ENCODE measurements at regions not wholly inside any gene's neighbourhood (a gene's known extent, or its start where the extent isn't known, plus 50 kb on each side); places are given as distances from the start of the nearest gene placed in this dataset.
"Not testable (repeated sequence)": the region's sequence is repeated elsewhere in the genome, so short reads cannot be mapped to it uniquely, and the experiment has no call there.

DNA sequence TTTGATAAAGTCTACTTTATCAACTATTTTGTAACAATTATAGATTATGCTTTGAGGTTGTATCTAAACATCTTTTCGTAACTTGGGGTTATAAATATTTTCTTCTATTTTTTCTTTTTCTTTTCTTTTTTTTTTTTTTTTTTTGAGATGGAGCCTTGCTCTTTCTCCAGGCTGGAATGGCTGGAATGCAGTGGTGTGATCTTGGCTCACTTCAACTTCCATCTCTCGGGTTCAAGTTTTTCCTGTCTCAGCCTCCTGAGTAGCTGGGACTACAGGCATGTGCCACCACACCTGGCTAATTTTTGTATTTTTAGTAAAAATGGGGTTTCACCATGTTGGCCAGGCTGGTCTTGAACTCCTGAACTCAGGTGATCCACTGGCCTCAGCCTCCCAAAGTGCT is 108.8 kb downstream of the CDC14C start:
- no CpG with 5 or more reads among the region's 2 CpGs for WGBS, 2 donors (ENCODE audit: extremely low coverage in 2 of 2, insufficient read length in 2 of 2, insufficient replicate concordance in 1 of 2)
- not testable (repeated sequence) for H2BK12ac ChIP-seq (ENCODE audit: low read length); H3K27me3 ChIP-seq (ENCODE audit: control insufficient read depth in 3 of 3, insufficient read depth in 3 of 3, low read depth in 1 of 3, low read length in 3 of 3)

DNA sequence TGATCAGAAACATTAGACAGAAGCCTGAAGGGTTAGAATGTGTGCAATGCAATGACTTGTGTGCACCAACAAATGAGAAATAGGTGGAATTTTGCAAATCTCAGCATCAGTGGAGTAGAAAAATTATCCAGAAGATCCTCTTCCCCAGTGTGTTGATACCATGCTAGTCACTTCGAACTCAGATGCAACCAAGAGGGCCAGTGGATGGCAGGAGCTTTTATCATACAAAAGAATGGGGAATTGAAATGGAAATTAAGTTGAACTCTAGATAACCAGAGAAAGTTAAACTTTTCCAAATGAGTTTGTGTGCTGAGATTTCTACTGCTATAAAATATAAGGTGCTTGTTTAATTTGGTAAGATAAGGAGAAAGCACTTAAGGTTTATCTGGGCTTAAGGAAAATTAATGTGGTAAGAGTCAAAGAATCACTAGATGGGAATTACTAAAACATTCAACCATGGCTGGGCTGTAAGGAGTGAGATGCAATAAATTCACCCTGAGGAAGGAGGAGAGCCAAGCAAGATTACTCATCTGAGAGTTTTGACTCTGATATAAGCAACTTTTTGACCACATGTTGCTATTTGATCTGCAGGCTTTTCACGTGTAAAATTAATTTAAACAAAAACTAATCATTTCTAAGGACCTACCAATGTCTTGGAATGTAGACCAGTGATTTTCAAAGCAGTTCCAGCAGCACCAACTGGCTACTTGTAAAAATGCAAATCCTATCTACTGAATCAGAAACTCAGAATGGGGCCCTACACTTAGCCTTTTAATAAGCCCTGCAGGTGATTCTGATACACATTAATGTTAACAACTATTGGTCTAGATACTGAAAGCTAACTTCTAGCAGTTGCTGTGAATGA is 113.2 kb downstream of the CDC14C start:
- DNase-seq (ENCODE audit: low spot score) = no peak
- peaks cover 0 to 16% of the 10 kb centered on the region in 2 donors for H3K4me1 ChIP-seq (ENCODE audit: control insufficient read depth in 2 of 2, insufficient read depth in 1 of 2, low read depth in 1 of 2, low read length in 2 of 2)
- no peaks in the 10 kb centered on the region for H3K79me1 ChIP-seq (ENCODE audit: low read depth, low read length)
- no peak overlapping the region for H3K18ac ChIP-seq (ENCODE audit: low read length)
- no peak overlapping the region for H3K9ac ChIP-seq (ENCODE audit: low read depth, low read length, poor library complexity)
- H4K91ac ChIP-seq (ENCODE audit: low read depth, low read length, poor library complexity) = no peak overlapping the region
- H2BK12ac ChIP-seq (ENCODE audit: low read length) = no peak overlapping the region
- peak overlapping the region; percentile 55 for H2AFZ ChIP-seq (ENCODE audit: low read length)
- no CpG with 5 or more reads among the region's 2 CpGs for WGBS, 2 donors (ENCODE audit: extremely low coverage in 2 of 2, insufficient read length in 2 of 2, insufficient replicate concordance in 1 of 2)
- H3K9me3 ChIP-seq (replicated peaks in 1 of 2; ENCODE audit: control insufficient read depth in 2 of 2, insufficient read depth in 1 of 2, low read depth in 1 of 2, low read length in 2 of 2) = no peaks in the 10 kb centered on the region
- H2BK5ac ChIP-seq (ENCODE audit: low read length) = no peak overlapping the region
- H3K23ac ChIP-seq (ENCODE audit: low read depth, low read length, poor library complexity) = no peak overlapping the region
- no peaks in the 10 kb centered on the region for H3K27me3 ChIP-seq (ENCODE audit: control insufficient read depth in 3 of 3, insufficient read depth in 3 of 3, low read depth in 1 of 3, low read length in 3 of 3)
- no peak overlapping the region for H4K8ac ChIP-seq (ENCODE audit: low read depth, low read length)
- H3K4me2 ChIP-seq (ENCODE audit: insufficient read depth, low read length, poor library complexity, severe bottlenecking) = no peak overlapping the region
- no peak overlapping the region for H2BK120ac ChIP-seq (ENCODE audit: low read depth, low read length)
- no peak overlapping the region for H3K4ac ChIP-seq (ENCODE audit: low read length)
- no peak overlapping the region for H2AK5ac ChIP-seq (ENCODE audit: low read depth, low read length)
- H2BK15ac ChIP-seq (ENCODE audit: low read length) = no peak overlapping the region
- no peaks in the 10 kb centered on the region for H3K36me3 ChIP-seq (replicated peaks in 1 of 2; ENCODE audit: control insufficient read depth in 2 of 2, insufficient read depth in 2 of 2, low read length in 2 of 2)
- no peak overlapping the region for H3K4me3 ChIP-seq (ENCODE audit: low read length in 2 of 2)
- no peak overlapping the region for H3K27ac ChIP-seq (replicated peaks; ENCODE audit: low read length)
- H3K14ac ChIP-seq (ENCODE audit: low read length) = no peak overlapping the region

More for the DNA sequence above, 108.8 kb downstream of the CDC14C start:
- not testable (repeated sequence) for H3K4me3 ChIP-seq (ENCODE audit: low read length in 2 of 2); H2BK5ac ChIP-seq (ENCODE audit: low read length); H3K9me3 ChIP-seq (replicated peaks in 1 of 2; ENCODE audit: control insufficient read depth in 2 of 2, insufficient read depth in 1 of 2, low read depth in 1 of 2, low read length in 2 of 2); H3K18ac ChIP-seq (ENCODE audit: low read length); H4K8ac ChIP-seq (ENCODE audit: low read depth, low read length); H2BK120ac ChIP-seq (ENCODE audit: low read depth, low read length); H2AK5ac ChIP-seq (ENCODE audit: low read depth, low read length); H3K36me3 ChIP-seq (replicated peaks in 1 of 2; ENCODE audit: control insufficient read depth in 2 of 2, insufficient read depth in 2 of 2, low read length in 2 of 2); H3K14ac ChIP-seq (ENCODE audit: low read length); H3K9ac ChIP-seq (ENCODE audit: low read depth, low read length, poor library complexity); H4K91ac ChIP-seq (ENCODE audit: low read depth, low read length, poor library complexity); H3K4me2 ChIP-seq (ENCODE audit: insufficient read depth, low read length, poor library complexity, severe bottlenecking); H3K79me1 ChIP-seq (ENCODE audit: low read depth, low read length); H2BK15ac ChIP-seq (ENCODE audit: low read length); DNase-seq (ENCODE audit: low spot score); H3K27ac ChIP-seq (replicated peaks; ENCODE audit: low read length); H2AFZ ChIP-seq (ENCODE audit: low read length); H3K4ac ChIP-seq (ENCODE audit: low read length); H3K23ac ChIP-seq (ENCODE audit: low read depth, low read length, poor library complexity)
- H3K4me1 ChIP-seq (ENCODE audit: control insufficient read depth in 2 of 2, insufficient read depth in 1 of 2, low read depth in 1 of 2, low read length in 2 of 2) = peaks cover 0 to 12% of the 10 kb centered on the region in 2 donors

DNA sequence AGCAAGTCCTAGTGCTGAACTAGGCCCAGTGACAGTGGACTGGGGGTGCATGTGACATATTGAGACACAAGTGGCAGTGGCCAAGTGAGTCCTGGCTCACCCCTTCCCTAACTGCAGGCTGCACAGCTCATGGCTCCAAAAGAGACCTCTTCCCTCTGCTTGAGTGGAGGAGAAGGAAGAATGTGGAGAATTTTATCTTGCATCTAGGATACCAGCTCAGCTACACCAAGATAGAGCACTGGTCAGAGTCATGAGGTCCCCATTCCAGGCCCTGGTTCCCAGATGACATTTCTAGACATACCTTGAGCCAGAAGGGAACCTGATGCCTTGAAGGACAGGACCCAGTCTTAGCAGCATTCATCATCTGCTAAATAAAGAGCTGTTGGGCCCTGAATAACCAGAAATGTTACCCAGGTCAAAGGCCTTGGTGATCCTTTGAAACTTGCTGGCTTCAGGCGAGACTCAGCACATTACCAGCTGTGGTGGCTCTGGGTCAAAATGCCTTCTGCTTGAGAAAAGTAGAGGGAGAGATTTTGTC is 114.5 kb downstream of the CDC14C start:
- Histone ChIP-seq H3K18ac (ENCODE audit: low read length) (no peak overlapping the region), H3K79me1 (ENCODE audit: low read depth, low read length) (no peaks in the 10 kb centered on the region), H2BK12ac (ENCODE audit: low read length) (no peak overlapping the region), H3K27me3 (ENCODE audit: control insufficient read depth in 3 of 3, insufficient read depth in 3 of 3, low read depth in 1 of 3, low read length in 3 of 3) (no peaks in the 10 kb centered on the region), H3K4me1 (ENCODE audit: control insufficient read depth in 2 of 2, insufficient read depth in 1 of 2, low read depth in 1 of 2, low read length in 2 of 2) (peaks cover 0 to 16% of the 10 kb centered on the region in 2 donors), H3K23ac (ENCODE audit: low read depth, low read length, poor library complexity) (no peak overlapping the region), H4K91ac (ENCODE audit: low read depth, low read length, poor library complexity) (no peak overlapping the region), H2BK120ac (ENCODE audit: low read depth, low read length) (no peak overlapping the region), H3K9ac (ENCODE audit: low read depth, low read length, poor library complexity) (no peak overlapping the region), H2AFZ (ENCODE audit: low read length) (peak overlapping the region; percentile 64), H3K4me2 (ENCODE audit: insufficient read depth, low read length, poor library complexity, severe bottlenecking) (no peak overlapping the region), H3K27ac (replicated peaks; ENCODE audit: low read length) (no peak overlapping the region), H2BK15ac (ENCODE audit: low read length) (no peak overlapping the region), H2AK5ac (ENCODE audit: low read depth, low read length) (no peak overlapping the region), H3K4me3 (ENCODE audit: low read length in 2 of 2) (no peak overlapping the region), H3K14ac (ENCODE audit: low read length) (no peak overlapping the region), H3K36me3 (replicated peaks in 1 of 2; ENCODE audit: control insufficient read depth in 2 of 2, insufficient read depth in 2 of 2, low read length in 2 of 2) (no peaks in the 10 kb centered on the region), H3K4ac (ENCODE audit: low read length) (no peak overlapping the region), H2BK5ac (ENCODE audit: low read length) (no peak overlapping the region), H4K8ac (ENCODE audit: low read depth, low read length) (no peak overlapping the region), H3K9me3 (replicated peaks in 1 of 2; ENCODE audit: control insufficient read depth in 2 of 2, insufficient read depth in 1 of 2, low read depth in 1 of 2, low read length in 2 of 2) (no peaks in the 10 kb centered on the region)
- no peak for DNase-seq (ENCODE audit: low spot score)
- no CpG with 5 or more reads among the region's 1 CpG for WGBS, 2 donors (ENCODE audit: extremely low coverage in 2 of 2, insufficient read length in 2 of 2, insufficient replicate concordance in 1 of 2)

DNA sequence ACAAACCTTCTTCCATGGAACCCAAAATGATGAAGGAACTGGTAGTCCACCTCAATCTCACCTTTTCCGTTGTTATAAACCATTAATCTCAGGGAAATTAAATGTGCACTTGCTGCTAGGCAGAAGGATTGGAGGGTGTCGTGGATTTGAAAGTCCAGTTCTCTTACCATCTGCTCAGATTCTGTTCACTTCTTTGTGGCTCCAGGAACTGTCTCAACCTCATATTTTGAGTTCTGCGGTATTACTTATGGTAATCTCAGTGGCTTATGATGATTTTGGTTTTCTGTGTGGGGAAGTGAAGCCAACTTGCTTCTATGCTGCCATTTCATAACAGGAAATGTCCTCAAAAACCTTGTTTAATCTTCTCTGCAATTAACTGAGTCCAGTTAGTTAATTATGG is 136.4 kb downstream of the CDC14C start:
- no peak overlapping the region for H4K8ac ChIP-seq (ENCODE audit: low read depth, low read length)
- H3K4me2 ChIP-seq (ENCODE audit: insufficient read depth, low read length, poor library complexity, severe bottlenecking) = no peak overlapping the region
- no peak overlapping the region for H2BK5ac ChIP-seq (ENCODE audit: low read length)
- no peak overlapping the region for H3K9ac ChIP-seq (ENCODE audit: low read depth, low read length, poor library complexity)
- no peak overlapping the region for H3K4ac ChIP-seq (ENCODE audit: low read length)
- no peak overlapping the region for H3K4me3 ChIP-seq (ENCODE audit: low read length in 2 of 2)
- no peak for DNase-seq (ENCODE audit: low spot score)
- no peak overlapping the region for H2AK5ac ChIP-seq (ENCODE audit: low read depth, low read length)
- H3K14ac ChIP-seq (ENCODE audit: low read length) = no peak overlapping the region
- H3K4me1 ChIP-seq (ENCODE audit: control insufficient read depth in 2 of 2, insufficient read depth in 1 of 2, low read depth in 1 of 2, low read length in 2 of 2) = no peaks in the 10 kb centered on the region
- no peaks in the 10 kb centered on the region for H3K27me3 ChIP-seq (ENCODE audit: control insufficient read depth in 3 of 3, insufficient read depth in 3 of 3, low read depth in 1 of 3, low read length in 3 of 3)
- no peak overlapping the region for H2BK12ac ChIP-seq (ENCODE audit: low read length)
- H2AFZ ChIP-seq (ENCODE audit: low read length) = no peak overlapping the region
- H3K27ac ChIP-seq (replicated peaks; ENCODE audit: low read length) = no peak overlapping the region
- H3K79me1 ChIP-seq (ENCODE audit: low read depth, low read length) = no peaks in the 10 kb centered on the region
- no peak overlapping the region for H2BK120ac ChIP-seq (ENCODE audit: low read depth, low read length)
- no peaks in the 10 kb centered on the region for H3K36me3 ChIP-seq (replicated peaks in 1 of 2; ENCODE audit: control insufficient read depth in 2 of 2, insufficient read depth in 2 of 2, low read length in 2 of 2)
- no peak overlapping the region for H3K23ac ChIP-seq (ENCODE audit: low read depth, low read length, poor library complexity)
- no peak overlapping the region for H2BK15ac ChIP-seq (ENCODE audit: low read length)
- peaks cover 0 to 4% of the 10 kb centered on the region in 2 donors for H3K9me3 ChIP-seq (replicated peaks in 1 of 2; ENCODE audit: control insufficient read depth in 2 of 2, insufficient read depth in 1 of 2, low read depth in 1 of 2, low read length in 2 of 2)
- no peak overlapping the region for H4K91ac ChIP-seq (ENCODE audit: low read depth, low read length, poor library complexity)
- H3K18ac ChIP-seq (ENCODE audit: low read length) = no peak overlapping the region
- WGBS, 2 donors (ENCODE audit: extremely low coverage in 2 of 2, insufficient read length in 2 of 2, insufficient replicate concordance in 1 of 2) = no CpG with 5 or more reads among the region's 3 CpGs

Measured in neuronal stem cell (in vitro differentiated cells).